CD14-positive monocyte (primary cell): ENCODE measurements at regions not wholly inside any gene's neighbourhood (a gene's known extent, or its start where the extent isn't known, plus 50 kb on each side); places are given as distances from the start of the nearest gene placed in this dataset.

Experiments used
- DNase-seq, 3 donors: peaks; one replicate each; pipeline ENCODE4 v3.0.0-alpha.2; 2011 to 2022
- H2AFZ ChIP-seq: 2 replicates; pipeline ENCODE4 v1.6.0; 2012; ENCODE audit warnings: mild to moderate bottlenecking, low read depth, low read length, inconsistent platforms; ENCODE audit not compliant: insufficient read depth, poor library complexity, severe bottlenecking
- H3K27ac ChIP-seq, 2 donors: 1 replicate in 1 of 2; 2 replicates in 1 of 2; pipeline ENCODE4 v1.5.1; 2012 to 2013; ENCODE audit warnings: low read length in 2 of 2, control low read depth in 1 of 2, inconsistent platforms in 1 of 2, low read depth in 1 of 2, mild to moderate bottlenecking in 1 of 2
- H3K27me3 ChIP-seq, 2 donors: one replicate each; pipeline versions ENCODE4 v1.6.0 to v1.6.1; 2011 to 2013; ENCODE audit warnings: low read length in 2 of 2; ENCODE audit not compliant: control insufficient read depth in 2 of 2, insufficient read depth in 2 of 2
- H3K36me3 ChIP-seq, 2 donors: replicated peaks in 1 of 2; 1 replicate in 1 of 2; 2 replicates in 1 of 2; pipeline versions ENCODE4 v1.5.1 to v1.6.1; 2012 to 2013; ENCODE audit warnings: low read length in 2 of 2, control low read depth in 1 of 2, inconsistent platforms in 1 of 2, mild to moderate bottlenecking in 1 of 2; ENCODE audit not compliant: insufficient read depth in 2 of 2, control insufficient read depth in 1 of 2
- H3K4me1 ChIP-seq, 2 donors: 1 replicate in 1 of 2; 2 replicates in 1 of 2; pipeline versions ENCODE4 v1.5.1 to v1.6.1; 2012 to 2013; ENCODE audit warnings: low read length in 2 of 2, control low read depth in 1 of 2, inconsistent platforms in 1 of 2, mild to moderate bottlenecking in 1 of 2, moderate library complexity in 1 of 2; ENCODE audit not compliant: insufficient read depth in 2 of 2, control insufficient read depth in 1 of 2
- H3K4me2 ChIP-seq: replicated peaks from 2 replicates; pipeline ENCODE3; 2012; ENCODE audit warnings: low read length, moderate library complexity, mild to moderate bottlenecking; ENCODE audit not compliant: poor library complexity, severe bottlenecking; ENCODE audit errors: extremely low read depth
- H3K4me3 ChIP-seq, 3 experiments: fragments of 200-600 bp in 1 of 3; sonication (generic) in 1 of 3; replicated peaks in 1 of 3; 1 replicate in 2 of 3; 2 replicates in 1 of 3; pipeline ENCODE4 v1.5.1; 2011 to 2013; ENCODE audit warnings: low read length in 3 of 3, mild to moderate bottlenecking in 3 of 3, control low read depth in 2 of 3, low read depth in 2 of 3, inconsistent platforms in 1 of 3, moderate library complexity in 1 of 3
- H3K79me2 ChIP-seq: 2 replicates; pipeline ENCODE4 v1.6.0; 2012; ENCODE audit warnings: mild to moderate bottlenecking, control low read depth, inconsistent platforms, low read length, moderate library complexity; ENCODE audit not compliant: insufficient read depth
- H3K9ac ChIP-seq: 2 replicates; pipeline ENCODE4 v1.6.0; 2017; ENCODE audit warnings: low read length, mild to moderate bottlenecking; ENCODE audit not compliant: insufficient read depth, poor library complexity, severe bottlenecking
- H3K9me3 ChIP-seq, 2 donors: replicated peaks in 1 of 2; 1 replicate in 1 of 2; 2 replicates in 1 of 2; pipeline versions ENCODE4 v1.5.1 to v1.6.1; 2012 to 2013; ENCODE audit warnings: low read length in 2 of 2, control low read depth in 1 of 2; ENCODE audit not compliant: control insufficient read depth in 1 of 2, insufficient read depth in 1 of 2
- H4K20me1 ChIP-seq: 2 replicates; pipeline ENCODE4 v1.6.0; 2012; ENCODE audit warnings: mild to moderate bottlenecking, low read length, control low read depth, moderate library complexity; ENCODE audit not compliant: insufficient read depth
- H3K27ac Mint-ChIP-seq, 7 donors: one replicate each; pipeline ENCODE4 v1.8.0; 2020; ENCODE audit warnings: mild to moderate bottlenecking in 7 of 7, mixed read lengths in 7 of 7, moderate library complexity in 6 of 7, inconsistent platforms in 2 of 7
- H3K27me3 Mint-ChIP-seq, 3 donors: one replicate each; pipeline ENCODE4 v1.8.0; 2021 to 2022; ENCODE audit warnings: low read depth in 3 of 3, mild to moderate bottlenecking in 3 of 3, mixed read lengths in 3 of 3, moderate library complexity in 3 of 3, inconsistent platforms in 1 of 3
- H3K36me3 Mint-ChIP-seq, 2 donors: one replicate each; pipeline ENCODE4 v1.8.0; 2020; ENCODE audit warnings: mixed read lengths in 2 of 2, inconsistent platforms in 1 of 2, mild to moderate bottlenecking in 1 of 2
- H3K4me1 Mint-ChIP-seq: one replicate; pipeline ENCODE4 v1.8.0; 2020; ENCODE audit warnings: mild to moderate bottlenecking, mixed read lengths
- H3K4me3 Mint-ChIP-seq, 2 donors: one replicate each; pipeline ENCODE4 v1.8.0; 2020; ENCODE audit warnings: mild to moderate bottlenecking in 2 of 2, mixed read lengths in 2 of 2, moderate library complexity in 1 of 2
- H3K9me3 Mint-ChIP-seq, 7 donors: one replicate each; pipeline ENCODE4 v1.8.0; 2020 to 2022; ENCODE audit warnings: mixed read lengths in 7 of 7, mild to moderate bottlenecking in 6 of 7, moderate library complexity in 6 of 7, inconsistent platforms in 2 of 7
- WGBS: methylation state at CpG from one replicate; pipeline ENCODE4 v1.1.5; 2013; ENCODE audit warnings: missing lambda C conversion rate; ENCODE audit not compliant: insufficient coverage; 5-methylcytosine and 5-hydroxymethylcytosine counted together
- intact Hi-C, 2 donors: fragments of 100-400 bp; cut with micrococcal nuclease; formaldehyde crosslinking; loops; one replicate each; pipeline versions ENCODE4 v1.15.0 to v1.15.1; 2023
- TF ChIP-seq, protein P1 (sequence below): fragments of 200-600 bp; IDR thresholded peaks from one replicate; pipeline ENCODE4 v1.8.0; 2022; ENCODE audit warnings: antibody characterized with exemption, mild to moderate bottlenecking

DNA sequence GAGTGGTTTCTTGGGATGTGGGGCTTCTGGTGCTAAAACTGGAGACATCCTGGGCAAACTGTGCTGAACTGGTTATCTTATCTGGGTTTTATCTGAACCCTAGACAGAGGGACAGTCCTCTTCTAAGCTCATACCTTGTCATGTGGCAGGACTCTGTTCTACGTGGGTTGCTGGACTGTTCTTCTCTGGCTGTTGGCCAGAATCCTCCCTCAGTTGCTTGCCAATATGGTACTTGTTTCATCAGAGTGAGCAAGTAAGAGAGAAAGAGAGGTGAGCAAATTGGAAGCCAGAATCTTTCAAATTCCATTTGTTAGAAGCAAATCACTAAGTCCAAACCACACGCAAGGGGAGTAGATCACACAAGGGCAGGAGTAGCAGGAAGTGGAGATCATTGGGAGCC, 291.5 kb upstream of the TBL1XR1 start:
- no CpG with 5 or more reads among the region's 2 CpGs for WGBS
- H3K27ac Mint-ChIP-seq = no peak overlapping the region

DNA sequence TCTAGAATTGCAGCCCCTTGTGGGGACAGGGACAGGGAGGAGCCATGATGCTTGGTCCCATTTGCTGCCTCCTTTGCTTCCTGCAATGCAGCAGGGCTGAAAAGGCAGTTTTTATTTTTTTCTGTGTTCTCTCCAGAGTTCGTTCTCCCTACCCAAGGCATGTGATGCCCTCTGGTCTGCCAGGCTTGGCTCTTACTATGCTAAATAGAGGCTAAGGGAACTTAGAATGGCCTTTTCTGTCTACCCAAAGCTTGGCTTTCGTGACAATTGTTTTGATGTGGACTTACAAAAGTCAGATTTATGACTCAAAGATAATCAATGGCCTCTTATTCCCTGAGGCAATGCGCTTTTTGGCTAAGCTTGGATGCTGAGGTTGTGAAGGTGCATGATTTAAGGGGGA, 293.3 kb upstream of the TBL1XR1 start:
- Mint-ChIP-seq H3K4me3 (no peak overlapping the region), H3K9me3 (peaks cover 0 to 3% (median 0%) of the 10 kb centered on the region in 7 donors), H3K27ac (no peak overlapping the region), H3K27me3 (peaks cover 0 to 3% (median 0%) of the 10 kb centered on the region in 3 donors), H3K4me1 (peaks cover 7% of the 10 kb centered on the region), H3K36me3 (peaks cover 0 to 2% of the 10 kb centered on the region in 2 donors)
- Histone ChIP-seq H3K9me3 (no peaks in the 10 kb centered on the region), H2AFZ (no peak overlapping the region), H3K27ac (no peak overlapping the region), H3K4me2 (no peak overlapping the region), H4K20me1 (no peaks in the 10 kb centered on the region), H3K4me1 (no peaks in the 10 kb centered on the region), H3K27me3 (no peaks in the 10 kb centered on the region), H3K36me3 (no peaks in the 10 kb centered on the region), H3K9ac (no peak overlapping the region), H3K79me2 (no peaks in the 10 kb centered on the region), H3K4me3 (no peak overlapping the region)
- intact Hi-C loops = no loop called here
- TF ChIP-seq, protein P1, sequence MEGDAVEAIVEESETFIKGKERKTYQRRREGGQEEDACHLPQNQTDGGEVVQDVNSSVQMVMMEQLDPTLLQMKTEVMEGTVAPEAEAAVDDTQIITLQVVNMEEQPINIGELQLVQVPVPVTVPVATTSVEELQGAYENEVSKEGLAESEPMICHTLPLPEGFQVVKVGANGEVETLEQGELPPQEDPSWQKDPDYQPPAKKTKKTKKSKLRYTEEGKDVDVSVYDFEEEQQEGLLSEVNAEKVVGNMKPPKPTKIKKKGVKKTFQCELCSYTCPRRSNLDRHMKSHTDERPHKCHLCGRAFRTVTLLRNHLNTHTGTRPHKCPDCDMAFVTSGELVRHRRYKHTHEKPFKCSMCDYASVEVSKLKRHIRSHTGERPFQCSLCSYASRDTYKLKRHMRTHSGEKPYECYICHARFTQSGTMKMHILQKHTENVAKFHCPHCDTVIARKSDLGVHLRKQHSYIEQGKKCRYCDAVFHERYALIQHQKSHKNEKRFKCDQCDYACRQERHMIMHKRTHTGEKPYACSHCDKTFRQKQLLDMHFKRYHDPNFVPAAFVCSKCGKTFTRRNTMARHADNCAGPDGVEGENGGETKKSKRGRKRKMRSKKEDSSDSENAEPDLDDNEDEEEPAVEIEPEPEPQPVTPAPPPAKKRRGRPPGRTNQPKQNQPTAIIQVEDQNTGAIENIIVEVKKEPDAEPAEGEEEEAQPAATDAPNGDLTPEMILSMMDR = no peak
- 88% methylated on average over 1 of the region's 3 CpGs for WGBS
- no peak for DNase-seq

More for the DNA sequence above, 291.5 kb upstream of the TBL1XR1 start:
- no peak for DNase-seq
- H3K4me3 ChIP-seq = no peak overlapping the region
- Mint-ChIP-seq H3K36me3 (peaks cover 0 to 2% of the 10 kb centered on the region in 2 donors), H3K4me1 (peaks cover 7% of the 10 kb centered on the region), H3K4me3 (no peak overlapping the region), H3K27me3 (peaks cover 0 to 2% (median 0%) of the 10 kb centered on the region in 3 donors), H3K9me3 (peaks cover 0 to 4% (median 2%) of the 10 kb centered on the region in 7 donors)
- no peaks in the 10 kb centered on the region for H3K9me3 ChIP-seq
- H3K27me3 ChIP-seq = no peaks in the 10 kb centered on the region
- no peak overlapping the region for H3K9ac ChIP-seq
- H3K79me2 ChIP-seq = no peaks in the 10 kb centered on the region
- no peaks in the 10 kb centered on the region for H3K36me3 ChIP-seq
- TF ChIP-seq, protein P1 = no peak
- no peak overlapping the region for H3K4me2 ChIP-seq
- H2AFZ ChIP-seq = no peak overlapping the region
- H3K27ac ChIP-seq = no peak overlapping the region
- H4K20me1 ChIP-seq = no peaks in the 10 kb centered on the region
- no peaks in the 10 kb centered on the region for H3K4me1 ChIP-seq
- intact Hi-C loops = no loop called here
